ENCODE measurements at regions not wholly inside any gene's neighbourhood (a gene's known extent, or its start where the extent isn't known, plus 50 kb on each side); places are given as distances from the start of the nearest gene placed in this dataset.

- TF ChIP-seq, protein P1, sequence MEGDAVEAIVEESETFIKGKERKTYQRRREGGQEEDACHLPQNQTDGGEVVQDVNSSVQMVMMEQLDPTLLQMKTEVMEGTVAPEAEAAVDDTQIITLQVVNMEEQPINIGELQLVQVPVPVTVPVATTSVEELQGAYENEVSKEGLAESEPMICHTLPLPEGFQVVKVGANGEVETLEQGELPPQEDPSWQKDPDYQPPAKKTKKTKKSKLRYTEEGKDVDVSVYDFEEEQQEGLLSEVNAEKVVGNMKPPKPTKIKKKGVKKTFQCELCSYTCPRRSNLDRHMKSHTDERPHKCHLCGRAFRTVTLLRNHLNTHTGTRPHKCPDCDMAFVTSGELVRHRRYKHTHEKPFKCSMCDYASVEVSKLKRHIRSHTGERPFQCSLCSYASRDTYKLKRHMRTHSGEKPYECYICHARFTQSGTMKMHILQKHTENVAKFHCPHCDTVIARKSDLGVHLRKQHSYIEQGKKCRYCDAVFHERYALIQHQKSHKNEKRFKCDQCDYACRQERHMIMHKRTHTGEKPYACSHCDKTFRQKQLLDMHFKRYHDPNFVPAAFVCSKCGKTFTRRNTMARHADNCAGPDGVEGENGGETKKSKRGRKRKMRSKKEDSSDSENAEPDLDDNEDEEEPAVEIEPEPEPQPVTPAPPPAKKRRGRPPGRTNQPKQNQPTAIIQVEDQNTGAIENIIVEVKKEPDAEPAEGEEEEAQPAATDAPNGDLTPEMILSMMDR (tag by site-specific recombination; IDR thresholded peaks at IDR 0.05) = no peak
- no peak for TF ChIP-seq SP2 (tag by site-specific recombination; IDR thresholded peaks at IDR 0.05)
- TF ChIP-seq, protein P2, sequence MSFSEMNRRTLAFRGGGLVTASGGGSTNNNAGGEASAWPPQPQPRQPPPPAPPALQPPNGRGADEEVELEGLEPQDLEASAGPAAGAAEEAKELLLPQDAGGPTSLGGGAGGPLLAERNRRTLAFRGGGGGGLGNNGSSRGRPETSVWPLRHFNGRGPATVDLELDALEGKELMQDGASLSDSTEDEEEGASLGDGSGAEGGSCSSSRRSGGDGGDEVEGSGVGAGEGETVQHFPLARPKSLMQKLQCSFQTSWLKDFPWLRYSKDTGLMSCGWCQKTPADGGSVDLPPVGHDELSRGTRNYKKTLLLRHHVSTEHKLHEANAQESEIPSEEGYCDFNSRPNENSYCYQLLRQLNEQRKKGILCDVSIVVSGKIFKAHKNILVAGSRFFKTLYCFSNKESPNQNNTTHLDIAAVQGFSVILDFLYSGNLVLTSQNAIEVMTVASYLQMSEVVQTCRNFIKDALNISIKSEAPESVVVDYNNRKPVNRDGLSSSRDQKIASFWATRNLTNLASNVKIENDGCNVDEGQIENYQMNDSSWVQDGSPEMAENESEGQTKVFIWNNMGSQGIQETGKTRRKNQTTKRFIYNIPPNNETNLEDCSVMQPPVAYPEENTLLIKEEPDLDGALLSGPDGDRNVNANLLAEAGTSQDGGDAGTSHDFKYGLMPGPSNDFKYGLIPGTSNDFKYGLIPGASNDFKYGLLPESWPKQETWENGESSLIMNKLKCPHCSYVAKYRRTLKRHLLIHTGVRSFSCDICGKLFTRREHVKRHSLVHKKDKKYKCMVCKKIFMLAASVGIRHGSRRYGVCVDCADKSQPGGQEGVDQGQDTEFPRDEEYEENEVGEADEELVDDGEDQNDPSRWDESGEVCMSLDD (tag by site-specific recombination; IDR thresholded peaks at IDR 0.05) = no peak
- TF ChIP-seq ZNF48 (tag by site-specific recombination; IDR thresholded peaks at IDR 0.05) = no peak
- no peak for TF ChIP-seq BCL6B (tag by site-specific recombination; IDR thresholded peaks at IDR 0.05)
- no peak for TF ChIP-seq TCF7L2 (IDR thresholded peaks at IDR 0.05; ENCODE audit: borderline replicate concordance, low read depth, low read length)
- TF ChIP-seq, protein P3, sequence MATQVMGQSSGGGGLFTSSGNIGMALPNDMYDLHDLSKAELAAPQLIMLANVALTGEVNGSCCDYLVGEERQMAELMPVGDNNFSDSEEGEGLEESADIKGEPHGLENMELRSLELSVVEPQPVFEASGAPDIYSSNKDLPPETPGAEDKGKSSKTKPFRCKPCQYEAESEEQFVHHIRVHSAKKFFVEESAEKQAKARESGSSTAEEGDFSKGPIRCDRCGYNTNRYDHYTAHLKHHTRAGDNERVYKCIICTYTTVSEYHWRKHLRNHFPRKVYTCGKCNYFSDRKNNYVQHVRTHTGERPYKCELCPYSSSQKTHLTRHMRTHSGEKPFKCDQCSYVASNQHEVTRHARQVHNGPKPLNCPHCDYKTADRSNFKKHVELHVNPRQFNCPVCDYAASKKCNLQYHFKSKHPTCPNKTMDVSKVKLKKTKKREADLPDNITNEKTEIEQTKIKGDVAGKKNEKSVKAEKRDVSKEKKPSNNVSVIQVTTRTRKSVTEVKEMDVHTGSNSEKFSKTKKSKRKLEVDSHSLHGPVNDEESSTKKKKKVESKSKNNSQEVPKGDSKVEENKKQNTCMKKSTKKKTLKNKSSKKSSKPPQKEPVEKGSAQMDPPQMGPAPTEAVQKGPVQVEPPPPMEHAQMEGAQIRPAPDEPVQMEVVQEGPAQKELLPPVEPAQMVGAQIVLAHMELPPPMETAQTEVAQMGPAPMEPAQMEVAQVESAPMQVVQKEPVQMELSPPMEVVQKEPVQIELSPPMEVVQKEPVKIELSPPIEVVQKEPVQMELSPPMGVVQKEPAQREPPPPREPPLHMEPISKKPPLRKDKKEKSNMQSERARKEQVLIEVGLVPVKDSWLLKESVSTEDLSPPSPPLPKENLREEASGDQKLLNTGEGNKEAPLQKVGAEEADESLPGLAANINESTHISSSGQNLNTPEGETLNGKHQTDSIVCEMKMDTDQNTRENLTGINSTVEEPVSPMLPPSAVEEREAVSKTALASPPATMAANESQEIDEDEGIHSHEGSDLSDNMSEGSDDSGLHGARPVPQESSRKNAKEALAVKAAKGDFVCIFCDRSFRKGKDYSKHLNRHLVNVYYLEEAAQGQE (tag by site-specific recombination; IDR thresholded peaks at IDR 0.05) = no peak
- no peak for TF ChIP-seq ZNF521 (tag by site-specific recombination; IDR thresholded peaks at IDR 0.05)
- no peak for TF ChIP-seq ZBTB7A (tag by site-specific recombination; IDR thresholded peaks at IDR 0.05; ENCODE audit: low read depth)
Observed at GRCh38 chr4:147136751-147137150, 191.1 kb upstream of the TTC29 start.

Data from HEK293 (cell line).